OCI-LY7 (cell line): ENCODE measurements at regions not wholly inside any gene's neighbourhood (a gene's known extent, or its start where the extent isn't known, plus 50 kb on each side); places are given as distances from the start of the nearest gene placed in this dataset.

ENCODE experiments used
- CTCF ChIP-seq: fragments of 200-600 bp; sonication (generic); conservative IDR thresholded peaks from 2 replicates; pipeline ENCODE4 v1.5.1; 2014; ENCODE audit warnings: mild to moderate bottlenecking, antibody characterized with exemption, low read length, moderate library complexity, mixed read lengths
- EZH2phosphoT487 ChIP-seq: fragments of 200-600 bp; sonication (generic); IDR thresholded peaks from 2 replicates; pipeline ENCODE4 v1.6.1; 2018; ENCODE audit warnings: low read depth, borderline replicate concordance, mild to moderate bottlenecking, mixed run types, antibody characterized with exemption, low read length, moderate library complexity, mixed read lengths

GRCh38 chr1:222081859-222082258 lies 340.0 kb upstream of the DUSP10 start:
- no peak for TF ChIP-seq CTCF
- no peak for TF ChIP-seq EZH2phosphoT487
